Activated CD4-positive, alpha-beta T cell treated with anti-CD3 and anti-CD28 coated beads, Interleukin-2, amount 50 U/mL, for 24 hours (primary cell): ENCODE measurements at regions not wholly inside any gene's neighbourhood (a gene's known extent, or its start where the extent isn't known, plus 50 kb on each side); places are given as distances from the start of the nearest gene placed in this dataset.
"Not testable (repeated sequence)": the region's sequence is repeated elsewhere in the genome, so short reads cannot be mapped to it uniquely, and the experiment has no call there.

Experiments used
- DNase-seq, 2 donors: peaks; one replicate each; pipeline ENCODE4 v3.0.0-alpha.2; 2020; ENCODE audit warnings: low read depth in 1 of 2, low spot score in 1 of 2

DNA sequence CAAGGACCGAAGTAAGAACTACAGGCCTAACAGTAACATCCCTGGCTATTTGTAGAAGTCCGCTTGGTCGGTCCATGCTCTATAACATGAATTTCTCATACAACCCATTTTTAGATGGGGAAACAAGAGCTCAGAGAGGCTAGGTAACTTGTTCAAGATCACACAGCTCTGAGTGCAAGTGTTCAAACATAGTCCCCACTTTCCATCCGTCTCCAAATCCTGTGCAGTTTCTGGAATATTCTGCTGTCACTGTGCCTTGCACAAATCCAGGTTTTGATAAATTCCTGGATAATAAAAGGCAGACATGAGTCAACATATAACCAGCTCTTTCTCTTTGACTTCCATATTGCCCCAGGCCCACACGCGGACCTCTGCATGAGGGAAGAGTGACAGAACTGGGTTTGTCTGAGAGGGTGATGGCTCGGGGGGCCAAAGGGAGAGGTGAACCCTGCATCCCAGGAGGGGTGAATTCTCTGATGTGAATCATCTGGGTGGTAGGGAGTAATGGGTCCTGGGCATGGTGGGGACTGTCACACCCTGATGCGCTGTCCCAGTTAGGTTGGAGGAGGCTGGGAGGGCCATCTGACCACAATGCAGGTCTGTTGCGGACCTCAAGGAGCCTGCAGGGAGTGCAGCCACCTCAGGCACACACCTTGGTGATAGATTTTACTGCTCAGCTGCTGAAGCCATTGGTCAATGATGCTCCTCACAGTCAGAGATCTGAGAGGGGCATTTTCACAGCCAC is 162.2 kb downstream of the SMAD6 start:
- no peak for DNase-seq

DNA sequence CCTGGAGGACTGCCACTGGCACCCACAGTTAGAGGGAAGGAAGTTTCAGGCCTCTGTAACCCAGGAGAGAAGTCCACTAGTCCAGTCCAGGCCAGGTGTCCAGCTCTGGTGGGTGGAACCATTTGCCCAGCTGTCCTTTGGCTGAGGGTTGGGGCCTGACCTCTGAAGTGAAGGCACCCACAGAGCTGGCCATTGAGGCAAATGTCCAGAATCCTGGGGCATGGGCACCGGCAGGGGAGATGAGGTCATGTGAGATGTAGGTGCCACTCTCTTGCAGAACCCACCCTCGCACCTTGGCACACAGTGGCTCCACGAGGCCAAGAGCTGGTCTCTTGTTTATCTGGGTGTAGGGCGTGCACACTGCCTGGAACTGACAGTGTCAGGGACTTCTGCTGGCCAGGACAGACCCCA is 162.8 kb downstream of the SMAD6 start:
- DNase-seq: no peak

DNA sequence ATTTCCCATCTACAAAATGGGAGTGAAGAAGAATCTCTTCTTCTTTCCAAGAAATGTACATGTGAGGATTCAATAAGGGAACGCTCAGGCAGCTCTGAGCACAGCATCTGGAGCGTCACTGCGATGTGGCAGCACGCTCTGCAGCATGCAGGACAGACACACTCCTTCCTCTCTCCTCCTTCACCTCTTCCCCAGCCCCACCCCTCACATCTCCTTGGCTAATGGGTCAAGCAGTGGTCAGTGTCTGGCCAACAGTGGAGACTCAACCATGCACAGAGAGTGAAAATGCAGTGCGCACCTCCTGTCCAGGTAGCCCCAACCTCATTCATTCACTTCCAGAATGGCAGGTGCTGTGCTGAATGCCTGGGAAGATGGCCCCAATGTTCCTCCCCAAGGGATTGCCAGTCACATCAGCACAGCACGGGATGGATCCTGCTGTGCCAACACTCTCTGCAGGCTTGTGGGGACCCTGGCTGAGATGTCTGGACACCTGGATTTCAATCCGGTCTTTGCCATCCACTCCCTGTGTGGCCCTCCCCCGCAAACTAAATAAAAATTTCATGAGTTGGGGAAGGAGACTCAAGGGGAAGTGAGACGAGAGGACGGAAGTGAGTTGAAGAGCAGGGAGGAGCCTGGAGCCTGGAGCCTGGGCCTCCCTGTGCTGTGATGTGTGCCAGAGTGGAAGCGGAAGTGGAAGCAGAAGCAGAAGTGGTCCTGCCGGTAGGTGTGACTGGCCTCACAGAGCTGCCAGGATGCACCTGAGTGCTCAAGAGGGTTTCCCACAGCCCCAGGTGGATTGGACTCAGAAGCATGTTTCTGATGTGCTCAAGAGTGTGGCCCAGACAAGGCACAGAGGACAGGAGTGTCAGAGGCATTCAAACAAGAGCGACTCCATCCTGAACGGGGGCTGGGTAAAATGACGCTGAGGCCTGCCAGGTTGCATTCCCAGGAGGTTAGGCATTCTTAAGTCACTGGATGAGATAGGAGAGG is 163.9 kb downstream of the SMAD6 start:
- no peak for DNase-seq

DNA sequence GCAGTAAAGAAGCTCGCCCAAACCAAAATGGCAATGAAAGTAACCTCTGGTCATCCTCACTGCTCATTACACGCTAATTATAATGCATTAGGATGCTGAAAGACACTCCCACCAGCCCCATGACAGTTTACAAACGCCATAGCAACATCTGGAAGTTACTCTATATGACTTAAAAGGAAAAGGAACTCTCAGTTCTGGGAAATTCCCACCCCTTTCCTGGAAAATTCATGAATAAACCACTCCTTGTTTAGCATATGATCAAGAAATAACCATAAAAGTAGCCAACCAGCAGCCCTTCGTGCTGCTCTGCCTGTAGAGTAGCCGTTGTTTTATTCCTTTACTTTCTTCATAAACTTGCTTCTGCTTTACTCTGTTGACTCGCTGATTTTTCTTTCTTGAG is 164.6 kb downstream of the SMAD6 start:
- DNase-seq: no peak

DNA sequence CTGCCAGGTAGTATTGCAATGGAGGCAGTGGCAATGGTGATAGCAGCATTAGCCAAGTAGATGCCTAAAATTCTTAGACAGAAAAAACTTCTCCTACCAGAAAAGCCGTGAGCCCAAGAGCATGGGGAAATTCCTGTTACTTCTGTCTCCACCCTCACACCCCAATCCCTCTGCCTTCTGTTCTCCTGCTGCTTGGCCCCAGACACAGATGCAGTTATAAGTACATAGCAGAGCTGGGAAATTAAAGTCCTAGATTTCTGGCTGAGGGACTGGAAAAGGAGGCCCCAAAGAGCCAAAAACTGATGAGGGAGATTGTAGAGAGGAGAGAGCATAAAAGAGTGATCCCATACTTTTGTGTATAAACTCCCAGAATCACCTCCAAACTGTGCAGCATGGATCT is 166.9 kb downstream of the SMAD6 start:
- DNase-seq: no peak

DNA sequence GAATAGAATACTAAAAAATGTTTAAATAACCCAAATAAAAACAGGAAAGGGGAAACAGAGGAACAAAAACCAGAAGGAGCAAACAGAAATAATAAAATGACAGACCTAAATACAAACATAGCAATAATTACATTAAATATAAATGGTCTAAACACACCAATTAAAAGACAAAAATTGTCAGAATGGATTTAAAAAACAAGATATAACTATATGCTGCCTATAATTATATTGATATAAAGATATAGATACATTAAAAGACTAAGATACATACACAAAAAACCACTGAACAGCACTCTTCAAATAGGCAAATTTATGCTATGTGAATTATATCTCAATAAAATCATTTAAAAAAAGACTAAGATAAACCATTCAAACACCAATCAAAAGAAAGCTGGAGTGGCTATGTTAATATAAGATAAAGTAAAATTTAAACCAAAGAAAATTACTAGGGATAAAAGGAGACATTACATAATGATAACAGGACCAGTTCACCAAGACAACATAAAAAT is 168.9 kb downstream of the SMAD6 start:
- DNase-seq: no peak

DNA sequence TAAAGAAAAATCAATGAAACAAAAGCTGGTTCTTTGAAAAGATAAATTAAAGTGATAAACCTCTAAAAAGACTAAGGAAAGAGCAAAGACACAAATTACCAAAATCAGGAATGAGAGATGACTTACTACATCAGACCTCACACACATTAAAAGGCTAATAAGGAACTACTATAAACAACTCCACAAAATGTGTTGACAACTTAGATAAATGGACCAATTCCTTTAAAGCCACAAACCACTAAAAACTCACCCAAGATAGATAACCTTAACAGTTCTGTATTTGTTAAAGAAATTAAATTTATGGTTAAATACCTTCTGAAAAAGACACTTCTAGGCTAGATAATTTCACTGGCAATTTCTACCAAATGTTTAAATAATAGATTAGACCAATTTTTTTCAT is 170.4 kb downstream of the SMAD6 start:
- DNase-seq: no peak

DNA sequence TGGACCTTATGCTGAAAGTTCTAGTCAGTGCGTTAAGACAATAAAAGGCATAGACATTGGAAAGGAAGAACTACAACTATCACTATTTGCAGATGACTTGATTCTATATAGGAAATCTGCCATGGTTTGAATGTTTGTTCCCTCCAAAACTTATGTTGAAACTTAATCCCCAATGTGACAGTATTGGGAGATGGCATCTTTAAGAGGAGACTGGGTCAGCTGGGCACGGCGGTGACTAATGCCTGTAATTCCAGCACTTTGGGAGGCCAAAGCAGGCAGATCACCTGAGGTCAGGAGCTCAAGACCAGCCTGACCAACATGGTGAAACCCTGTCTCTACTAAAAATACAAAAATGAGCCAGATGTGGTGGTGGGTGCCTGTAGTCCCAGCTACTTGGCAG is 171.3 kb downstream of the SMAD6 start:
- DNase-seq: not testable (repeated sequence)

DNA sequence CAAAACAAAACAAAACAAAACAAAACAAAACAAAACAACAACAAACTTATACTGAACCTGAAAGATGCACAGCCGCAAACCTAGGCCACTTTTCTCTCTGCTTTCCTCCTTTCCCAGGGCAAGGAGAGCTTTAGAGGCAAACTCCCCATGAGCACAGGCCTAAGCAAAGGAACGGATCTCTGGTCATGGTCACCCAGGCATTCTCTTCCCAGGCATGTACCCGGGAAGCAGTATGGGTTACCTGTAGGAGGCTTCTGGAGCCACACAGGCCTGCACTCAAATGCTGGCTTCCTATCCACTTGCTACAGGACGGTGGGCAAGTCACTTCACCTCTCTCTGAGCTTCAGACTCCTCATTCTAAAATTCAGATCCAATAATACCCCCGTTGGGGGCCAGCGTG is 171.8 kb downstream of the SMAD6 start:
- no peak for DNase-seq

DNA sequence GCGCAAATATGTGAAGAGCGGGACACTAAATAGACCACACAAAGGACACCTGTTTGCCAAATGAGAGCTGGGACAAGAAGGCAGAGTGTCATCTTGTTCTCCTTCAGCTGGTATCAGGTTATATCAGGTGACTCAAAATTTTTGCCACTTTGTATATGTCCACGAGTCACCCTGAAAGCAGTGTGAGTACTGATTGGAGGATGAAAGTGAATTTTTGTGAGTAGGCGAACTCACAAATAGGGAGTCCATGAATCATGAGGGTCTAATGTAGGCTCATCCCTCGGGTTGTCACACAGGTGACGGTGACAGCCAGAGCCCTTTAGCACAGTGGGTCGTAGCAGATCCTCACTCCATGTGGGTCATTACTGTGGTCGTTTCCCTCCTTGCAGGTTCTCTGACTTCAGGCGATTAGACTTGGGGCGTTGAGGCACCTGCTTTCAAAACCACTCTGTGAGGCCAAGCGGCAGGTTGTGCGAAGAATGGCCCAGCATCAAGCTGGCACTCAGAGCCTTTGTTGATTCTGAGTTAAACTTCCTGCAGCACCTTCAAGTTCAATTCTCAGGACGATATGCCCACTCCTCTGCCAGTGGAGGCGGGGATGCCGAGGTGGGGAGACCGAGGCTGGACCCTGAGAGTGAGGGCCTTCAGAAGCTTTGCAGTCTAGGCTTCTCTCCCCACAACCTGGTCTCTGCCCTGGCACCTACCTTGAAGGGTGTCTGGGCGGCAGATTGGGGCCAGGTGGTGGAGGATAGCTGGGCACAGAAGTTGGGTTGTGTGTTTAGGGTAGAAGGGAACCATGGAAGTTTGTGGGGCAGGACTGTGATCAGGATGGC is 173.8 kb downstream of the SMAD6 start:
- DNase-seq: no peak

DNA sequence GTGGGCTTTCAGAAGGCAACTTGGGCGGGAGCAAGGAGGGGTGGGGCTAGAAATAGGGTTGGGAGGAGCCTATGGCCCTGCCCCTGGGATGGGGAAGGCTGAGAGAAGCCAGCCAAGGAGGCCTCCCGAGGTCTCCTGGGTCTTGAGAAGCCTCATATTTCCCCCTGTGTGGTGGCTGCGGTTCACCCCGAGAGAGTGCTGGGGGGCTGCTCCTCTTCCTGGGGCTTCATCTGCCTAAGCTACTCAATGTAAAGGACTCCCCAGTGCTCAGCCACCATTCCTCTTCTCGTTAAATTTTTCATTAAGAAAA is 174.3 kb downstream of the SMAD6 start:
- DNase-seq: no peak

DNA sequence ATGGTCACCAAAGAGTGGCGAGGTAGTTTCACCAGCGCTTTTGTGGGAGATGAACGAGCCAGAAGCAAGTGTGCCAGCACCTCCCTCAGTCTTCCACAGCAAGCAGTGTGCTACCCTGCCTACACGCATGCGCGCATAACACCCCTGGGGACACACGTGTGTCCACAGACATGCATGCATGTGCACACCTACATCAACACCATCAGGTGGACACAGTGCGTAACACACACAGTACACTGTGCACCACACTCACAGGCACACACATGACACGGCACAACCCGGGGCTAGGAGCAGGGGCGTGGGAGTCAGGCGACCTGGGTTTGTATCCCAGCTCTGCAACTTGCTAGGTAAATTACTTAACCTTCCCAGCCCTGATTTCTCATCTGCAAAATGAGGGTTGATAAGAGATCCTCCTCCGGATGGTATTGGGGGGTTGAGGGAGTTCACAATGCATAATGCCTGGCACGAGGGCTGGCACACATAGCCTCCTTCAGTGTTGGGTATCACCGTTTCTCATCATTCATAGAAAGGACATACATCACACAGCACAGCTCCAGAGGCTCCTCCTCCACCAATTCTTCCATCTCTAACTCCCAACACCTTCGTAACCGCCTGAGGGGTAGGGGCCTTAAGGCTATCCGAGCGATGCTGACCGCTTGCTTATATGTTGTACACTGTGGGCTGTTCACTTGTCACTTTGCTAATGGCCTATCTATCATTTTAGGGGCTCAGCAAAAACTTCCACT is 174.9 kb downstream of the SMAD6 start:
- no peak for DNase-seq

DNA sequence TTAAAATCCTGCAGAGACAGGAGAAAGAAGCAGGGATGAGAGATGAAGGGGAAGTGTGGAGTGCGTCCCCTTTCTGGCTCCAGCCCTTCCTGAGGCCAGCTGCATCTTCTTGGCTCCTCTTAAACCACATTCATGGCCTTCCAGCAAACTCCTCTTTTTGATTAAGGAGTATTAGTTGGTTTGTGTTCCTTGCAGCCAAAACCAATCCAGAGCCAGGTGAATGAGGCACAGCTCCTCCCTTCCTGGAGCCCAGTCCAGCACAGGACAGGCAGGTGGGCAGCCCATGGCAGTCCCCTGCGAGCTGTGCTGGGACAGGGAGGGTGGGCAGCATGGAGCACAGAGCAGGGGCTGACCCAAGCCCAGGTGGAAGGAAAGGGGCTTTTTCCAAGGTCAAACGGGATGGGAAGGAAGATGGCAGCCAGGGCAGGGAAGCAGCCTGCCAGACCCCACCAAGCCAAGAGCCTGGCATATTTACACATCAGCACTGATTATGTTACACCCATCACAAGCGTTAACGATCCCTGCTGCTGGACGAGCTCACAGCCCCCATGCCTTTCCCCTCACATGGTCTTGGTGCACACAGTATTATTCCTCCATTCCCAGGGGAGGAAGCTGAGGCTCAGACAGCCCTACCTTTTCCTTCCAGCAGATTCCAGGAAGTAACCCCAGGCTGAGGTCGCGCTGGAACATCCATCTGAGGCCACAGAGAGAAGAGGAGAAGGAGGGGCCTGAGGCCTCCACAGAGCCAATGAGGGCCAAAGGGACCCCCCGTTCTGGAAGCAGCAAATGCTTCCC is 175.6 kb downstream of the SMAD6 start:
- DNase-seq: no peak

DNA sequence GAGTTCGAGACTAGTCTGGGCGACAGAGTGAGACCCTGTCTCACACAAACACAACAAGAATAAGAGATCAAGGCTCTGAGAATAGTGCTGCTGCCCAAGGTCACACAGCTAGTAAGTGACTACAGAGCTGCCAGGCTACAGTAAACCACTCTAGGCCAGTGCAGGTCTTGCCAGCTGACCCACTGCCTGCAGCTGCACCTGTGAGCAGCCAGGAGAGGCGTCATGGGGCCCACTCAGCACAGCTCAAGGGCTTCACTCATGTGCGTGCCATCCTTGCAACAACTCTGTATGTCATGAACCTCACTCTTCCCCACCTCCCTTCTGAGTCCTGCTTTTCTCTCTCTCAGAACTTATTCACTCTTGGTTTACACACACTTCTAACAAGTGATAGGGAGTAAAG is 176.7 kb downstream of the SMAD6 start:
- no peak for DNase-seq

DNA sequence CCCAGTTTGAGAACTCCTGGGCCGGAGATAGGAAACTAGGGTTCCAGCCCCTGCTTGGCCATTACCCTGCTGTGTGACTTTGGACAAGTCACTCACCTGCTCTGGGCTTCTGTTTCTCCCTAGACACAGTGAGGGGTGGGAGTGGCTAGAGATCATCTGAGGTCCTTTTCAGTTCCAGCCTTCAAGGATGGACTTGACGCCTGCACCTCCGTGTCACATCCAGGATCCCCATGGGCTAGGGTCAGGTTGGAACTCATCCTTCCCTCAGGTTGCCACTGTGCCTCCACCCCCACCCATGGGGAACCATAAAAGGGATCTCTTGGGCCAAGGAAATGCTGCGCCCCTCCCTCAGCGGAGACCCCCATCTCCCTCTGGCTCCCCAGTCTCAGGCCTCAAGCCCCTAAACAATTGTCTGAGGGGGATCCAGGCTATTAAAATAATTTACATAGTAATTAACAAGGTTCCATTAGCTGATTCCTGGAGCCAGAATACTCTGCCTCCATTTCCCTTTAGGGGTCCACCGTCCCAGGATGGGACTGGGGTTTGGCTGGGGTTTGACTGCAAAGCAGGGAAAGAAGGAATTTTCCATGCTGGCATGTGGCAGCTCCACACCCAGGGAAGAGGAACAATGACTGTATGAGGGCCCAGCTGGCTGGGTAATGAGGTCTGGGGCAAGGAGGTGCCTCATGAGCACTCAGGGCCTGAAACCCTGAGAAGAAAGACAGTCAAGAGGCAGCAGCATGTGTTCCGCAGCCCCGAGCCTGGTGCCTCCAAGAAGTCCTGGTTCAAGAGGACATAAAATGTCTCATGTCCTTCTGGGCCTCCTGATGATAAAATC is 177.7 kb downstream of the SMAD6 start:
- DNase-seq: no peak

DNA sequence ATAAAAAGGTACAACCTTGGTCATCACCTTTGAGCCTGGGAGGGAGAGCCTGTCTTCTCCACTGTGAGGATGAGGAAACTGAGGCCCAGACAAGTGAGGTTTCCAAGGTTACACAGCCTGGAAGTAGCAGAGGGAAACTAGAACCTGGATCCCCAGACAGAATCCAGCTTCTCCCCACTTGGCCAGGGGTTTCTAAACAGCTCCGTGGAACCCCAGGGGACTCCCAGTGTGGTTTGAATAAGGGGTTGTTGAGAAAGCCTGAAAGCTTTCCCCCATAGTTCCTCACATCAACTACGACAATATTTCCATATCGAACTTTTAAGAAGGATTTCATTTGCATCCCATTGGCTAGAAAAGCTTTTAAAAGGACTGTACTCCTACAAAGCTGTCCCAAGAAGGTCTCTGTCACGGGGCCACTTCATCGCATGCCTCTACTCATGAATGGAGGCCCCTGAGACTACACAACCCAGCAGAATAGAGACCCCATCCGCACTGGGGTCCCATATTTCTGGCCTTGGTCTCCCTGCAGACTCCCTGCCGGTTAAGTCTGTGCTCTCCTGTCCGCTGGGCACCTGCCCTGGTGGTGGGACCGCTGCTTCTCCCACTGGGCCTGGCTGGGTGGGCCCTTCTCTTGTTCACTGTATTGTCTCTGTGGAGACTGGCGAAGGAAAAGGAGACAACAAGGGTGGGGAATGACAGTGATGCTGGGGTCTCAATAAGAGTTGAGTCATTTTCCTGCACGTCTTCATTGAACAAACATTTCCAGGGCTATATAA is 178.5 kb downstream of the SMAD6 start:
- no peak for DNase-seq

DNA sequence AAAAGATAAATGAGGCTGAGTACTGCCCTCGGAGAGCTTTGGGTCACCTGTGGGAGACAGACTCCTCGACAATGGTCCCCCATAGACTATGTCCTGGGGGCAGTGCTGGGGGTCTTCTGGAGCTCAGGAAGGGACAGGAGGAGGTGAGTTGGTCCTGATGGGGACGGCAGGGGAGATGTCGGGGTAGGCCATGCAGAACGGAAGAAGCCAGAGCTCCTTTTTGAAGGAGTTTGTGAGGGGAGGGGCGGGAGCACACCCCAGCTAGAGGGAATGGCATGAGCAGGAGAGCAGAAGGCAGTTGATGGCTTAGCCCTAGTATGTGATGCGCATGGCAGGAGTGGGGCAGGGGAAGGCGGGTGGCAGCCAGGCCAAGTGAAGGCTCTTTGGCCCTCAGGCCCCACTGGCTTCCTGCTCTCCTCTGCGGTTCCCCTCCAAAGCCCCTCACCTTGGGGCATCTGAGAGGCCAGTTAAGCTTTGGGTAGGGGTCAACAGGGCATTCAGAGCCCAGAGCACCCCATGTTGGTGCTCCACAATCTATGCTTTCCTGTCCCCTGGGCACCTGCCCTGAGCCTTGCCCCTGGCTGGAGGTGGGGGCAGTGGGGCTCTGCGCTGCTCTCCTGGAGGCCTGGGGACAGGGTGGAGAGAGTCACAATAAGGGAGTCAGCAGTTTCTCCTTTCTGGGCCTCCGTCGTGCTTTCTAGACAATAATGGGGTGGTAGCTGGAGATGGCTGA is 179.3 kb downstream of the SMAD6 start:
- DNase-seq: no peak
